PC-9 (cell line): ENCODE measurements at regions not wholly inside any gene's neighbourhood (a gene's known extent, or its start where the extent isn't known, plus 50 kb on each side); places are given as distances from the start of the nearest gene placed in this dataset.

Experiments used
- EZH2 ChIP-seq: fragments of 200-600 bp; sonication (generic); IDR thresholded peaks from 2 replicates; pipeline ENCODE4 v1.8.0; 2017; ENCODE audit warnings: antibody characterized with exemption, low read depth
- TF ChIP-seq, protein P1 (sequence below): fragments of 200-600 bp; sonication (generic); conservative IDR thresholded peaks from 2 replicates; pipeline ENCODE4 v1.6.1; 2017; ENCODE audit warnings: mixed run types, antibody characterized with exemption, mild to moderate bottlenecking, moderate library complexity

DNA sequence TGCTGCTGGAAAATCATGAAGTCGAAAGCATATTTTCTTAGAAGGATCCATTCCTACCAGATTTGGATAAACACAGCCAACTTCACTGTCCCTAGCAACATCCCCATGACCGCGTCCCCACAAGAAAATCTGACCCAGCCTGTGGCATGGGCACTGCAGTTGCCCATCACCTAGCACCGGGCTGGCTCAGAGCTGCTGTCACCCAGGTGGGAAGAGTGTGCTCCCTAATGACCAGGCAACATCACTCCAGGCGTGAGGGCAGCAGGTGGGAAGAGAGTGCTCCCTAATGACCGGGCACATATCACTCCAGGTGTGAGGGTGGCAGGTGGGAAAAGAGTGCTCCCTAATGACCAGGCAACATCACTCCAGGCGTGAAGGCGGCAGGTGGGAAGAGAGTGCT is 238.0 kb downstream of the TBXT start:
- TF ChIP-seq, protein P1, sequence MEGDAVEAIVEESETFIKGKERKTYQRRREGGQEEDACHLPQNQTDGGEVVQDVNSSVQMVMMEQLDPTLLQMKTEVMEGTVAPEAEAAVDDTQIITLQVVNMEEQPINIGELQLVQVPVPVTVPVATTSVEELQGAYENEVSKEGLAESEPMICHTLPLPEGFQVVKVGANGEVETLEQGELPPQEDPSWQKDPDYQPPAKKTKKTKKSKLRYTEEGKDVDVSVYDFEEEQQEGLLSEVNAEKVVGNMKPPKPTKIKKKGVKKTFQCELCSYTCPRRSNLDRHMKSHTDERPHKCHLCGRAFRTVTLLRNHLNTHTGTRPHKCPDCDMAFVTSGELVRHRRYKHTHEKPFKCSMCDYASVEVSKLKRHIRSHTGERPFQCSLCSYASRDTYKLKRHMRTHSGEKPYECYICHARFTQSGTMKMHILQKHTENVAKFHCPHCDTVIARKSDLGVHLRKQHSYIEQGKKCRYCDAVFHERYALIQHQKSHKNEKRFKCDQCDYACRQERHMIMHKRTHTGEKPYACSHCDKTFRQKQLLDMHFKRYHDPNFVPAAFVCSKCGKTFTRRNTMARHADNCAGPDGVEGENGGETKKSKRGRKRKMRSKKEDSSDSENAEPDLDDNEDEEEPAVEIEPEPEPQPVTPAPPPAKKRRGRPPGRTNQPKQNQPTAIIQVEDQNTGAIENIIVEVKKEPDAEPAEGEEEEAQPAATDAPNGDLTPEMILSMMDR, result no peak
- no peak for TF ChIP-seq EZH2
